Left lobe of liver (tissue), 2 donors: ENCODE measurements at regions not wholly inside any gene's neighbourhood (a gene's known extent, or its start where the extent isn't known, plus 50 kb on each side); places are given as distances from the start of the nearest gene placed in this dataset.
"Not testable (repeated sequence)": the region's sequence is repeated elsewhere in the genome, so short reads cannot be mapped to it uniquely, and the experiment has no call there.

Source experiments
- ATAC-seq: fragments of 200-7000 bp; cut with Tn5 transposase; one replicate; pipeline ENCODE4 v1.9.1; 2020; ENCODE audit warnings: mild to moderate bottlenecking, moderate library complexity
- DNase-seq: peaks from one replicate; pipeline ENCODE4 v3.0.0-alpha.2; 2020; ENCODE audit warnings: low spot score
- donor health status: DM: no; HTN: no; CAD: no; lungs with moderate emphysema.
- donor health status: DM: no; HTN: yes; CAD: no.

DNA sequence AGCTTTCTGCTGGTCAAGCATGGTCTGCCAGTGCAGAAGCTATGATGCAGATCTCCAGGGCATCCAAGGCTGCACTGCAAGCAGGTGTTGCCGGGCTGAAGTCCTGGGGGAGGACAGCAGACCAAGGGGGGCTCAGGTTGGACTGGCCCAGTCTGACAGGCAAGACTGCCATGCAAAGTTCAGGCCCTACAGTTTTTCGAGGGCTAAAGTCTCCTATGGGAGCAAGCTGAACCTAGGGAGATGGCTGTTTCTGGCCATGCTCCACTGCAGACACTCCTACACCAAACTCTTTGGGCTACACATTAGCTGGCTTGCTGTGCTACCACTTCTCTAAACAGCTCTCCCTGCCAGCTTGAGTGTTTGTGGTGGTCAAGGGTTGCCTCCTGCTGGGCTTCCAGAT is 130.0 kb upstream of the SYNCRIP start:
- DNase-seq, result no peak
- no peak for ATAC-seq

GRCh38 chr6:85771925-85772430 is 129.3 kb upstream of the SYNCRIP start:
- DNase-seq, result no peak
- no peak for ATAC-seq

GRCh38 chr6:85771455-85771854 is 128.8 kb upstream of the SYNCRIP start:
- DNase-seq (no peak), ATAC-seq (no peak)

DNA sequence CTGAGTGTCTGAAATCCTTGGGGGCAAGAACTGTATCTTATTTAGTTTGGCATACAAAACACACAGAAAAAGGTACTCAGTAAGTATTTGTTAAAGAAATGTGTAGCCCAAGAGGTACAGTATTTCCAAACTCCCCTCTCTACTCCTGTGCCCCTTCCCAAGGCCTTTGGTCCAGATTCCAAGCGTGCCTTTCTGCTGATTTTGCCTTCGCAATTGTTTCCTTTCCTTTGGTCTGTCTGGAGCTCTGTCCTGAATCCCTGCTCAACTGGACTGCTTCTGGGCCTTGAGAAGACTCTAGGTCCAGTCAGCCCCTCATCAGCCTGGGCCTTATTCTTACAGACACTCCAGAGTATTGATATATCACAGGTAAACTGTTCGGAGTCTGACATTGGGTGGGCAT is 122.2 kb upstream of the SYNCRIP start:
- ATAC-seq, result no peak
- no peak for DNase-seq

- DNase-seq (no peak), ATAC-seq (no peak)
These were observed 114.3 kb upstream of the SYNCRIP start for GRCh38 chr6:85756982-85757381.

- DNase-seq (no peak), ATAC-seq (no peak)
These were observed 112.2 kb upstream of the SYNCRIP start for GRCh38 chr6:85754894-85755293.

DNA sequence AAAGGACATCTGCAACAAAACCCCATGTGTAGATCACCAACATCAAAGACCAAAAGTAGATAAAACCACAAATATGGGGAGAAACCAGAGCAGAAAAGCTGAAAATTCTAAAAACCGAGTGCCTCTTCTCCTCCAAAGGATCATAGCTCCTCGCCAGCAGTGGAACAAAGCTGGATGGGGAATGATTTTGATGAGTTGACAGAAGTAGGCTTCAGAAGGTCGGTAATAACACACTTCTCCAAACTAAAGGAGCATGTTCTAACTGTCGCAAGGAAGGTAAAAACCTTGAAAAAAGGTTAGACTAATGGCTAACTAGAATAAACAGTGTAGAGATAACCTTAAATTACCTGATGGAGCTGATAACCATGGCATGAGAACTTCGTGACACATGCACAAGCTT is 109.9 kb upstream of the SYNCRIP start:
- DNase-seq (no peak), ATAC-seq (no peak)

GRCh38 chr6:85751374-85752055 is 108.8 kb upstream of the SYNCRIP start:
- ATAC-seq (no peak), DNase-seq (no peak)

- not testable (repeated sequence) for ATAC-seq, DNase-seq
These were observed 107.5 kb upstream of the SYNCRIP start for GRCh38 chr6:85750146-85750545.

DNA sequence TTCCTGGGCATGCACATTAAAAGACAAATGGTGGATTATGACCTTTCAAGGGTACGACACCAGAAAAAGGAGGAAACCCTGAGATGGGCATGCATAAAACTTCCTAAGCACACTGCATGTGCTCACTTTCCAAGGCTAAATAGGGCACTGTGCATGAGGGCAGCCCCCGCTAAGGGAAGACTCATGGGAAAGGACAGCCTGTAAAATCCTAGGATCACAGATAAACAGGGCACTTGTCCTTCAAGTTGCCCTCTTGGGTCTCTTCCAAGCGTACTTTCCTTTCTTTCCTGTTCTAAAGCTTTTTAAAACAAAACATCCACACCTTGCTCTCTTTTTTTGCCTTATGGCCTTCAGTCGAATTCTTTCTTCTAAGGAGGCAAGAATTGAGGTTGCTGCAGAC is 106.5 kb upstream of the SYNCRIP start:
- no peak for ATAC-seq

GRCh38 chr6:85747666-85748065 is 105.0 kb upstream of the SYNCRIP start:
- DNase-seq (no peak), ATAC-seq (no peak)

More for the DNA sequence above, 106.5 kb upstream of the SYNCRIP start:
- DNase-seq, result no peak

DNA sequence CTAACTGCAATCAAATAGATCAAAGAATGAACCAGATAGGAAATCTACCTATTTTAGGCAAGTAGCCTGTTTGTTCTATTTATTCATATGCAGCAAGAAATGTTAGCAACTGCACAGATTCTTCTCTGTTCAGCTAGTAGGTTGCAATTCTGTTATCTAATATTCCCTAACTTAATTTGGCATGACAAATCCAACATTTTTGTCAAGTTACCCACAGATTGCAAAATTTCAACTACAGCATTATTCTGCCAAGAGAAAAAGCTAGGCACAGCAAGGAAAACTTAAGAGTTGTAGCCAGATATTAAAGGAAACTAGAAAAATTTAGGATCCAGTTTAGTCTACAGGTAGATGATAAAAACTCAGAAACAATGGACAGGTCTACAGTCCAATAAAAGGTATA is 104.4 kb upstream of the SYNCRIP start:
- ATAC-seq (no peak), DNase-seq (no peak)

- DNase-seq (no peak), ATAC-seq (no peak)
These were observed 101.8 kb upstream of the SYNCRIP start for GRCh38 chr6:85744433-85744970.

DNA sequence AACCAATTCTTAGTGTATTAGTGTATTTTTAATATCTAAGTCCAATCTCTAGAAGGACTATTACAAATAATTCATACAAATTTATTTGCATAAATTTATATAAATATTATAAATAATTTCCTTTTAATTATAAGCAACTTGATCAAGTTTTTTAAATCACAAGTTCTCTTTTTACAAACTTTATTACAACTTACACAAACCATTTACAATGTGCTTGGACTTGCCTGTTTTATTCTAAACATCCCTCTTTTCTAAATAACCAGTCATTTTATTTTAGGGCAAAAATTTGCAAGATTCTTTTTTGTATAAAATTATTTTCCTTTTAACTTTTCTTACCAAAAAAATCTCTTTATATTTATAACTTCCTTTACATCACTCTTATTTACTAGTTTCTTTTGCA is 83.5 kb upstream of the SYNCRIP start:
- DNase-seq (no peak), ATAC-seq (no peak)

GRCh38 chr6:85715797-85716196 is 73.1 kb upstream of the SYNCRIP start:
- ATAC-seq, result no peak

DNA sequence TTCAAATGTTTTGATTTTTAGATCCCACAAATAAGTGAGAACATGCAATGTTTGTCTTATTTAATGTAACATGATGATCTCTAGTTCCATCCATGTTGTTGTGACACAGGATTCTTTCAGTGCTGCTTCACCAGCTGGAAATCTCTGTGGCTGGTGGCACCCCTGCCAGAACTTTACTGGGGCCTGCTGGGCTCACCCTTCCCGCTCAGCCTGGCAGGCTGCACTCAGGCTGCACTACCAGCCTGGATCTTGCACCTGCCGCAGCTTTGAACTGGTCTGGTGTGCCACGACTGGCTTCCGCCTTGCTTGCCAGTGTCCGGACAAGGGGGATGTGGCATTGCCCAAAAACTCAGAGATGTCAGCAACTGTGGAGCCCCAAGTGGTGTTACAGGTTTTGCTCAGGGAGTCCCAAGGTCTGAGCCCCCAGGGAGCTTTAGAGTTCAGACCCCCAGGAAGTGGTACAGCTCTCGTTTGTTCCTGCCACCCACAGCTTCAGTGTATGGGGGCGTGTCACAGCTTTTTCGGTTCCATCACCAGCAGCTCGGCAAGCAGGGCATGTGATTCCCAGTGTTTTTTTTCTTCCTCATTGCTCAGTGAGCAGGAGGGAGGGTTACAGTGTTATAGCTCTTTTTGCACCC is 72.3 kb upstream of the SYNCRIP start:
- DNase-seq, result no peak
- ATAC-seq, result no peak

More at GRCh38 chr6:85715797-85716196, 73.1 kb upstream of the SYNCRIP start:
- DNase-seq, result no peak

DNA sequence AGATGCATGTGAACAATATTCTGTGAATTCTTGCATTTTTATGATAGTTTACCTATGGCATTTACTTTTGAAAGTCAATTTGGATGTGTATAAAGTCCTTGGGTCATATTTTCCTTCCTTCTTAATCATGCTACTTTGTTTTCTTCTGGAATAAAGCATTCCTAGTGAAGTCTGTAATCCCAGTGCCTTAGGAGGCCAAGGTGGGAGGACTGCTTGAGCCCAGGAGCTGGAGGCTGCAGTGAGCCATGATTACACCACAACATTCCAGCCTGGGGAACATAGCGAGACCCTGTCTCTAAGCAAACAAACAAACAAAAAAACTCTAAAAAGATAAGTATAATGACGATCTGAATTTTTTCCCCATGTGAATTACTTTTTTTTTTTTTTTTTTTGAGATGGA is 69.7 kb upstream of the SYNCRIP start:
- no peak for DNase-seq
- no peak for ATAC-seq

GRCh38 chr6:85707515-85708145 is 64.9 kb upstream of the SYNCRIP start:
- not testable (repeated sequence) for DNase-seq, ATAC-seq

DNA sequence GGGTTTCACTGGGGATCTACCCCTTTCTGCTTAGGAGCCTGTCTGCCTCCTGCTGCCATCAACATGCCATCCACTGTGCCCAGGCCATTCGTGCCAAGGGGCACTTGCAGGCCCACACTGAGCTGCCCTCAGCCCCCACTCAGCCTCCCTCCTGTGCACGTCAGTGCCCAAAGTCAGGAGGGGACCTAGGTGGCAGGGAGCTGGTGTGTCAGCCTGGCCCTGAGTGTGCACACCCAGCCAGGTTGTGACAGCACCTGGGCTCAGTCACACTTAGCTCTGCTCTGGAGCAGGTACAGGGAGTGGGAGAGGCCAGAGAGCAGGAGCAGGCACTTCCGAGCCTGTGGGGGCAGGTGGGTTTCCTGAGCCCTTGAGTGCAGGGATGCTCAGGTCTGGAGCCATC is 63.6 kb upstream of the SYNCRIP start:
- DNase-seq, result no peak
- no peak for ATAC-seq

DNA sequence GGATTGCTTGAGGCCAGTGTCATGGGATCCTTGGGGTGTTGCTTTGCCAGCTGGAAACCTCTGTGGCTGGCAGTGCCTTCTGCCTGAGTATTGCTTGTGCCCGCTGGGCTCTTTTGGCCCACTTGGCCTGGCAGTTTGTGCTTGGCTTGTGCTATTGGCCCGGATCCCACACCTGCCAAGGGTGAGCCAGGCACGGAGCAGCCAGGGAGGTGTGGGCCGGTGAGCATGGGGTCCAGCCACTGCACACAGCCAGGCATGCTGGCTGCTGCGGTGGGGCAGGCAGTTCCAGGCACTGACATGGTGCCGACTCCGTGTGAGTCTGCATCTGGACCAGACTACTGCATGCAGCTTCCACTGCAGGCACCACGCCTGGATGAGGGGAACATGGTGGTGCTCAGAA is 62.5 kb upstream of the SYNCRIP start:
- no peak for DNase-seq
- peak; percentile 64 for ATAC-seq

- DNase-seq (no peak), ATAC-seq (no peak)
These were observed 60.7 kb upstream of the SYNCRIP start for GRCh38 chr6:85703406-85703805.
